Prostate gland (tissue), 2 donors: ENCODE measurements at regions not wholly inside any gene's neighbourhood (a gene's known extent, or its start where the extent isn't known, plus 50 kb on each side); places are given as distances from the start of the nearest gene placed in this dataset.

Source experiments
- POLR2A ChIP-seq: fragments of 450-650 bp; IDR thresholded peaks from one replicate; pipeline ENCODE4 v1.6.1; 2016; ENCODE audit warnings: antibody characterized with exemption, mild to moderate bottlenecking
- TF ChIP-seq, protein P1 (sequence below), 4 experiments: fragments of 200-600 bp in 2 of 4; fragments of 450-650 bp in 2 of 4; sonication (generic) in 2 of 4; IDR thresholded peaks; 1 replicate in 3 of 4; 2 replicates in 1 of 4; pipeline ENCODE4 v1.5.1; 2016 to 2019; ENCODE audit warnings: antibody characterized with exemption in 4 of 4, mild to moderate bottlenecking in 2 of 4, moderate library complexity in 2 of 4

- TF ChIP-seq, protein P1, sequence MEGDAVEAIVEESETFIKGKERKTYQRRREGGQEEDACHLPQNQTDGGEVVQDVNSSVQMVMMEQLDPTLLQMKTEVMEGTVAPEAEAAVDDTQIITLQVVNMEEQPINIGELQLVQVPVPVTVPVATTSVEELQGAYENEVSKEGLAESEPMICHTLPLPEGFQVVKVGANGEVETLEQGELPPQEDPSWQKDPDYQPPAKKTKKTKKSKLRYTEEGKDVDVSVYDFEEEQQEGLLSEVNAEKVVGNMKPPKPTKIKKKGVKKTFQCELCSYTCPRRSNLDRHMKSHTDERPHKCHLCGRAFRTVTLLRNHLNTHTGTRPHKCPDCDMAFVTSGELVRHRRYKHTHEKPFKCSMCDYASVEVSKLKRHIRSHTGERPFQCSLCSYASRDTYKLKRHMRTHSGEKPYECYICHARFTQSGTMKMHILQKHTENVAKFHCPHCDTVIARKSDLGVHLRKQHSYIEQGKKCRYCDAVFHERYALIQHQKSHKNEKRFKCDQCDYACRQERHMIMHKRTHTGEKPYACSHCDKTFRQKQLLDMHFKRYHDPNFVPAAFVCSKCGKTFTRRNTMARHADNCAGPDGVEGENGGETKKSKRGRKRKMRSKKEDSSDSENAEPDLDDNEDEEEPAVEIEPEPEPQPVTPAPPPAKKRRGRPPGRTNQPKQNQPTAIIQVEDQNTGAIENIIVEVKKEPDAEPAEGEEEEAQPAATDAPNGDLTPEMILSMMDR (IDR thresholded peaks at IDR 0.05): no peak
- TF ChIP-seq POLR2A: no peak
These were observed 531.4 kb upstream of the CNTNAP5 start for GRCh38 chr2:123493687-123494086.
